PC-9 (cell line): ENCODE measurements at regions not wholly inside any gene's neighbourhood (a gene's known extent, or its start where the extent isn't known, plus 50 kb on each side); places are given as distances from the start of the nearest gene placed in this dataset.

ENCODE experiments used
- BruUV-seq: library from RNA; stranded (reverse); fragments of 400-500 nt; replicated peaks from 2 replicates; lab custom pipeline; 2021; lab: Mats Ljungman, UMichigan
- CTCF ChIA-PET: fragments of 300-600 bp; sonication (Branson Sonifier 250); formaldehyde crosslinking; loops from one replicate; lab custom pipeline; 2022; ENCODE audit warnings: antibody characterized with exemption; lab: Charles Lee
- POLR2A ChIA-PET: fragments of 300-600 bp; sonication (Branson Sonifier 250); formaldehyde crosslinking; loops from one replicate; lab custom pipeline; 2022; ENCODE audit warnings: antibody characterized with exemption; ENCODE audit not compliant: unreplicated experiment; lab: Charles Lee
- DNase-seq, 2 experiments: peaks; one replicate each; pipeline versions ENCODE4 v3.0.0 to v3.0.0-alpha.2; 2015 to 2022; ENCODE audit warnings: mixed read lengths in 1 of 2
- H2AFZ ChIP-seq: fragments of 200-600 bp; sonication (generic); 2 replicates; pipeline ENCODE4 v1.8.1; 2017; ENCODE audit warnings: antibody characterized with exemption
- H3F3A ChIP-seq: fragments of 200-600 bp; sonication (generic); 2 replicates; pipeline ENCODE4 v1.8.1; 2017; ENCODE audit warnings: antibody characterized with exemption, mild to moderate bottlenecking, low read depth; ENCODE audit not compliant: insufficient read depth
- H3K27ac ChIP-seq: fragments of 200-600 bp; sonication (generic); 2 replicates; pipeline ENCODE4 v1.6.1; 2016; ENCODE audit warnings: mixed run types
- H3K27me3 ChIP-seq: fragments of 200-600 bp; sonication (generic); 2 replicates; pipeline ENCODE4 v1.6.1; 2016; ENCODE audit warnings: low read depth, mixed run types; ENCODE audit not compliant: insufficient read depth
- H3K36me3 ChIP-seq: fragments of 200-600 bp; sonication (generic); 2 replicates; pipeline ENCODE4 v1.6.1; 2016; ENCODE audit warnings: low read depth, mixed run types
- H3K4me1 ChIP-seq: fragments of 200-600 bp; sonication (generic); replicated peaks from 2 replicates; pipeline ENCODE4 v1.6.1; 2016; ENCODE audit warnings: mixed run types; ENCODE audit not compliant: insufficient read depth
- H3K4me2 ChIP-seq: fragments of 200-600 bp; sonication (generic); 2 replicates; pipeline ENCODE4 v1.6.1; 2017; ENCODE audit warnings: mixed run types
- H3K4me3 ChIP-seq: fragments of 200-600 bp; sonication (generic); 2 replicates; pipeline ENCODE4 v1.6.1; 2016; ENCODE audit warnings: mixed run types
- H3K79me2 ChIP-seq: fragments of 200-600 bp; sonication (generic); 2 replicates; pipeline ENCODE4 v1.6.1; 2017; ENCODE audit warnings: low read depth, mixed run types
- H3K9me2 ChIP-seq: fragments of 200-600 bp; sonication (generic); 2 replicates; pipeline ENCODE4 v1.8.1; 2017; ENCODE audit warnings: mild to moderate bottlenecking; ENCODE audit not compliant: insufficient read depth
- H3K9me3 ChIP-seq: fragments of 200-600 bp; sonication (generic); 2 replicates; pipeline ENCODE4 v1.8.1; 2016; ENCODE audit warnings: low read depth; ENCODE audit not compliant: insufficient read depth
- H4K20me1 ChIP-seq: fragments of 200-600 bp; sonication (generic); 2 replicates; pipeline ENCODE4 v1.8.1; 2017; ENCODE audit not compliant: insufficient read depth
- EZH2 ChIP-seq: fragments of 200-600 bp; sonication (generic); IDR thresholded peaks from 2 replicates; pipeline ENCODE4 v1.8.0; 2017; ENCODE audit warnings: antibody characterized with exemption, low read depth
- intact Hi-C: fragments of 100-400 bp; cut with micrococcal nuclease; formaldehyde crosslinking; loops from one replicate; pipeline ENCODE4 v1.10.0; 2022; ENCODE audit not compliant: unreplicated experiment
- TF ChIP-seq, protein P1 (sequence below): fragments of 200-600 bp; sonication (generic); conservative IDR thresholded peaks from 2 replicates; pipeline ENCODE4 v1.6.1; 2017; ENCODE audit warnings: mixed run types, antibody characterized with exemption, mild to moderate bottlenecking, moderate library complexity

DNA sequence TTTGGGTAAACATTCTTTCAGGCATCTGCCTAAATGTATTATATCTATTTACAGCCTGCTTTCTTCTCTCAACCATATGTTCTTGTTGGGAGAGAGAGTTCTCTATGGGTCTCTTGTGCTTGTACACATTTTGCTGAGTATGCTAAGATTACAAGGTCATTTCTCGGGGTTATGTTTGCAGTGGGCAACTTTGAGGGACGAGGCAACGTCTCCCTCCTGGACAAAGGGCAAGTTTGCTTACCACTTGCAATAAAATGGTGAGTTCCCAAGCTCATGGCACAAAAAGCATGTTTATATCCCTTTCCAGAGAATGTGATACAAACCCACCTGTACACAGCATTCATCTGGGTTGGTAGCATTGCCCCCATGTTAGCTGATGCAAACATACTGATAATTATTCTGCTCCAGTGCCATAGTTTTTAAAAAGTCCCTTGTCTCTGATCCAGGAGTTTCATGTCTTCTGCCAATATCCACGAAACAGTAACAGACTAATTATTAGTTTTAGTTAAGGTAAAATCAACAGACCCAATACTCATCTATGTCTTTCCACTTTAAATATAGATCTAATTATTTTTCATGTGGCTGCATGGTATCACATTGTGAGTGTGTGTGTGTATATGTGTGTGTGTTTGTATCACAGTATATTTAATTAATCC is 84.2 kb upstream of the MAPK4 start:
- Histone ChIP-seq H3K36me3 (no peaks in the 10 kb centered on the region), H3K9me2 (no peaks in the 10 kb centered on the region), H3K4me2 (no peak overlapping the region), H3K9me3 (no peaks in the 10 kb centered on the region), H2AFZ (no peak overlapping the region), H3K79me2 (no peaks in the 10 kb centered on the region), H4K20me1 (no peaks in the 10 kb centered on the region), H3F3A (no peaks in the 10 kb centered on the region), H3K4me3 (no peak overlapping the region), H3K4me1 (no peaks in the 10 kb centered on the region), H3K27ac (no peak overlapping the region), H3K27me3 (peaks cover 20% of the 10 kb centered on the region; the same call in 1 of the 2 replicates)
- no peak for TF ChIP-seq EZH2
- TF ChIP-seq, protein P1, sequence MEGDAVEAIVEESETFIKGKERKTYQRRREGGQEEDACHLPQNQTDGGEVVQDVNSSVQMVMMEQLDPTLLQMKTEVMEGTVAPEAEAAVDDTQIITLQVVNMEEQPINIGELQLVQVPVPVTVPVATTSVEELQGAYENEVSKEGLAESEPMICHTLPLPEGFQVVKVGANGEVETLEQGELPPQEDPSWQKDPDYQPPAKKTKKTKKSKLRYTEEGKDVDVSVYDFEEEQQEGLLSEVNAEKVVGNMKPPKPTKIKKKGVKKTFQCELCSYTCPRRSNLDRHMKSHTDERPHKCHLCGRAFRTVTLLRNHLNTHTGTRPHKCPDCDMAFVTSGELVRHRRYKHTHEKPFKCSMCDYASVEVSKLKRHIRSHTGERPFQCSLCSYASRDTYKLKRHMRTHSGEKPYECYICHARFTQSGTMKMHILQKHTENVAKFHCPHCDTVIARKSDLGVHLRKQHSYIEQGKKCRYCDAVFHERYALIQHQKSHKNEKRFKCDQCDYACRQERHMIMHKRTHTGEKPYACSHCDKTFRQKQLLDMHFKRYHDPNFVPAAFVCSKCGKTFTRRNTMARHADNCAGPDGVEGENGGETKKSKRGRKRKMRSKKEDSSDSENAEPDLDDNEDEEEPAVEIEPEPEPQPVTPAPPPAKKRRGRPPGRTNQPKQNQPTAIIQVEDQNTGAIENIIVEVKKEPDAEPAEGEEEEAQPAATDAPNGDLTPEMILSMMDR = no peak
- ChIA-PET POLR2A (no interaction called here), CTCF (no interaction called here)
- no peak for DNase-seq
- intact Hi-C loops = no loop called here
- BruUV-seq = no TSS peak

- TF ChIP-seq EZH2 = no peak
- TF ChIP-seq, protein P1 = no peak
- H3F3A ChIP-seq = no peaks in the 10 kb centered on the region
- intact Hi-C loops = no loop called here
- H3K36me3 ChIP-seq = no peaks in the 10 kb centered on the region
- DNase-seq = no peak
- no peak overlapping the region for H3K4me3 ChIP-seq
- CTCF ChIA-PET = no interaction called here
- H3K4me1 ChIP-seq = no peaks in the 10 kb centered on the region
- H3K27me3 ChIP-seq = no peaks in the 10 kb centered on the region; the same call in 1 of the 2 replicates
- POLR2A ChIA-PET = no interaction called here
- no peak overlapping the region for H2AFZ ChIP-seq
- no TSS peak for BruUV-seq
- H3K4me2 ChIP-seq = no peak overlapping the region
- H3K9me2 ChIP-seq = no peaks in the 10 kb centered on the region
- no peaks in the 10 kb centered on the region for H4K20me1 ChIP-seq
- no peaks in the 10 kb centered on the region for H3K9me3 ChIP-seq
- H3K79me2 ChIP-seq = no peaks in the 10 kb centered on the region
- H3K27ac ChIP-seq = no peak overlapping the region
Measured at GRCh38 chr18:50492097-50492496, 67.8 kb upstream of the MAPK4 start.

- no peak for DNase-seq
Measured at GRCh38 chr18:50494569-50494968, 65.3 kb upstream of the MAPK4 start.

More at GRCh38 chr18:50494569-50494968, 65.3 kb upstream of the MAPK4 start:
- no TSS peak for BruUV-seq
- ChIA-PET POLR2A (no interaction called here), CTCF (no interaction called here)
- Histone ChIP-seq H3F3A (no peaks in the 10 kb centered on the region), H3K79me2 (no peaks in the 10 kb centered on the region), H3K27me3 (no peaks in the 10 kb centered on the region; the same call in 1 of the 2 replicates), H3K9me2 (no peaks in the 10 kb centered on the region), H3K36me3 (no peaks in the 10 kb centered on the region), H3K4me1 (no peaks in the 10 kb centered on the region), H2AFZ (no peak overlapping the region), H3K4me3 (no peak overlapping the region), H3K4me2 (no peak overlapping the region), H3K27ac (no peak overlapping the region), H4K20me1 (no peaks in the 10 kb centered on the region; the same call in 1 of the 2 replicates), H3K9me3 (no peaks in the 10 kb centered on the region)
- intact Hi-C loops = no loop called here
- no peak for TF ChIP-seq EZH2
- TF ChIP-seq, protein P1 = no peak
